ENCODE measurements at regions not wholly inside any gene's neighbourhood (a gene's known extent, or its start where the extent isn't known, plus 50 kb on each side); places are given as distances from the start of the nearest gene placed in this dataset.

- H3K9me3 ChIP-seq: no peaks in the 10 kb centered on the region
- 50% methylated on average over 3 of the region's 3 CpGs for WGBS (ENCODE audit: insufficient coverage)
- peaks cover 0 to 4% (median 2%) of the 10 kb centered on the region in 3 donors for H3K9me3 Mint-ChIP-seq
Observed at GRCh38 chr10:56508562-56508961, 147.5 kb upstream of the ZWINT start.

GRCh38 chr10:56507033-56507432 is 146.0 kb upstream of the ZWINT start:
- H3K4me1 Mint-ChIP-seq: no peaks in the 10 kb centered on the region
- Histone ChIP-seq H3K27me3 (replicated peaks in 1 of 2; ENCODE audit: control insufficient read depth in 2 of 2, extremely low read depth in 1 of 2, insufficient read depth in 2 of 2, low read length in 1 of 2) (no peaks in the 10 kb centered on the region), H3K36me3 (ENCODE audit: control insufficient read depth in 2 of 2, extremely low read depth in 1 of 2, insufficient read depth in 1 of 2, low read length in 1 of 2) (no peaks in the 10 kb centered on the region), H3K9me3 (no peaks in the 10 kb centered on the region), H3K27ac (ENCODE audit: low read length) (no peak overlapping the region), H3K4me1 (ENCODE audit: control insufficient read depth in 1 of 2, extremely low read depth in 1 of 2, insufficient read depth in 2 of 2, low read length in 2 of 2) (no peaks in the 10 kb centered on the region), H3K4me3 (ENCODE audit: control insufficient read depth in 1 of 2, extremely low read depth in 1 of 2, low read length in 1 of 2) (no peak overlapping the region)
- peaks cover 0 to 10% (median 4%) of the 10 kb centered on the region in 3 donors for H3K9me3 Mint-ChIP-seq
- 67% methylated on average over 1 of the region's 3 CpGs for WGBS (ENCODE audit: insufficient coverage)
- no peak overlapping the region for H3K27ac Mint-ChIP-seq
- no peaks in the 10 kb centered on the region for H3K27me3 Mint-ChIP-seq
- H3K36me3 Mint-ChIP-seq: no peaks in the 10 kb centered on the region
- ChIA-PET POLR2A (no interaction called here), CTCF (no interaction called here)
- H3K4me3 Mint-ChIP-seq: no peak overlapping the region
- ATAC-seq (replicated peaks in 1 of 4) (no peak), DNase-seq (no peak)

More at GRCh38 chr10:56508562-56508961, 147.5 kb upstream of the ZWINT start:
- Histone ChIP-seq H3K4me1 (ENCODE audit: control insufficient read depth in 1 of 2, extremely low read depth in 1 of 2, insufficient read depth in 2 of 2, low read length in 2 of 2) (no peaks in the 10 kb centered on the region), H3K4me3 (ENCODE audit: control insufficient read depth in 1 of 2, extremely low read depth in 1 of 2, low read length in 1 of 2) (no peak overlapping the region), H3K36me3 (ENCODE audit: control insufficient read depth in 2 of 2, extremely low read depth in 1 of 2, insufficient read depth in 1 of 2, low read length in 1 of 2) (no peaks in the 10 kb centered on the region), H3K27me3 (replicated peaks in 1 of 2; ENCODE audit: control insufficient read depth in 2 of 2, extremely low read depth in 1 of 2, insufficient read depth in 2 of 2, low read length in 1 of 2) (no peaks in the 10 kb centered on the region), H3K27ac (ENCODE audit: low read length) (no peak overlapping the region)
- Mint-ChIP-seq H3K4me3 (no peak overlapping the region), H3K27me3 (no peaks in the 10 kb centered on the region), H3K36me3 (no peaks in the 10 kb centered on the region), H3K4me1 (no peaks in the 10 kb centered on the region), H3K27ac (no peak overlapping the region)
- ATAC-seq (replicated peaks in 1 of 4): no peak
- no peak for DNase-seq
- POLR2A ChIA-PET: no interaction called here
- CTCF ChIA-PET: no interaction called here

DNA sequence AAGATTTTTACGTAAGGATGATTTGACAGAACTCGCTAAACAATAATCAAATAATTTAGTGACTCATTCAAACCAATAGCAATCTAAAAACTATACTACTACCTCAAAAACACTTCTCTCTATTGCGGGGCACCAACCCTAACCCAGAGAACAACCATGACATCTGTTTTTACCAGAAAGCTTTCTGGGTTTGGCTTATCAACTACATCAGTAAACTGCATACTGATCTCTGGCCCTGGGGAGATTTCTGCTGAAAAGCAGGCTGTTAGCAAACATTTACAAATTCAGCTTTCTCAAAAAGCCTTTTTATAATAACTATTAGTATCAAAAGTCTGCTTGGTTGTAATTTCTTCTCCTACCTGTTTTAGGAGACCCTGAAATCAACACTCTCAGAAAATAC is 144.5 kb upstream of the ZWINT start:
- no peak for DNase-seq
- no peak for ATAC-seq (replicated peaks in 1 of 4)
- Mint-ChIP-seq H3K9me3 (peaks cover 0 to 10% (median 4%) of the 10 kb centered on the region in 3 donors), H3K4me1 (no peaks in the 10 kb centered on the region), H3K27me3 (no peaks in the 10 kb centered on the region), H3K36me3 (no peaks in the 10 kb centered on the region), H3K27ac (no peak overlapping the region), H3K4me3 (no peak overlapping the region)
- no peaks in the 10 kb centered on the region for H3K9me3 ChIP-seq
- no peaks in the 10 kb centered on the region for H3K36me3 ChIP-seq (ENCODE audit: control insufficient read depth in 2 of 2, extremely low read depth in 1 of 2, insufficient read depth in 1 of 2, low read length in 1 of 2)
- H3K27me3 ChIP-seq (replicated peaks in 1 of 2; ENCODE audit: control insufficient read depth in 2 of 2, extremely low read depth in 1 of 2, insufficient read depth in 2 of 2, low read length in 1 of 2): no peaks in the 10 kb centered on the region
- ChIA-PET POLR2A (no interaction called here), CTCF (no interaction called here)
- no peak overlapping the region for H3K4me3 ChIP-seq (ENCODE audit: control insufficient read depth in 1 of 2, extremely low read depth in 1 of 2, low read length in 1 of 2)
- no peak overlapping the region for H3K27ac ChIP-seq (ENCODE audit: low read length)
- no peaks in the 10 kb centered on the region for H3K4me1 ChIP-seq (ENCODE audit: control insufficient read depth in 1 of 2, extremely low read depth in 1 of 2, insufficient read depth in 2 of 2, low read length in 2 of 2)
- 86% methylated on average over 1 of the region's 3 CpGs for WGBS (ENCODE audit: insufficient coverage)

DNA sequence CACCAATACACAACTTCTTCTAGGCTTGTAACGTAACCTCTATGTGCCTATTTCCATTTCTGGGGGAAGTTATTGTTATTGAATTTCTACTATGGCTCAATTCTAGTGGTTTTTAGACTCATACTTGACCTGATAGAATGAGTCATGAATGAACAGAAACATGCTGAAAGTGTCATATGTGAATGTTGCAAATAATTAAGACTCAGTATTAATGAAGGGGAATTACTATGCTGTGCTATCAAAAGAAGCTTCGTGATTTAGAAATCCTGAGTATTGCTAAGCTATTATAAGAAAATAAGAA is 135.1 kb upstream of the ZWINT start:
- Histone ChIP-seq H3K27me3 (replicated peaks in 1 of 2; ENCODE audit: control insufficient read depth in 2 of 2, extremely low read depth in 1 of 2, insufficient read depth in 2 of 2, low read length in 1 of 2) (no peaks in the 10 kb centered on the region), H3K27ac (ENCODE audit: low read length) (no peak overlapping the region), H3K4me3 (ENCODE audit: control insufficient read depth in 1 of 2, extremely low read depth in 1 of 2, low read length in 1 of 2) (no peak overlapping the region), H3K36me3 (ENCODE audit: control insufficient read depth in 2 of 2, extremely low read depth in 1 of 2, insufficient read depth in 1 of 2, low read length in 1 of 2) (no peaks in the 10 kb centered on the region), H3K4me1 (ENCODE audit: control insufficient read depth in 1 of 2, extremely low read depth in 1 of 2, insufficient read depth in 2 of 2, low read length in 2 of 2) (no peaks in the 10 kb centered on the region), H3K9me3 (peaks cover 2% of the 10 kb centered on the region)
- Mint-ChIP-seq H3K27ac (no peak overlapping the region), H3K9me3 (peaks cover 4 to 20% (median 11%) of the 10 kb centered on the region in 3 donors), H3K4me3 (no peak overlapping the region), H3K4me1 (no peaks in the 10 kb centered on the region), H3K27me3 (no peaks in the 10 kb centered on the region), H3K36me3 (no peaks in the 10 kb centered on the region)
- POLR2A ChIA-PET: no interaction called here
- no peak for ATAC-seq (replicated peaks in 1 of 4)
- WGBS (ENCODE audit: insufficient coverage): no CpG with 5 or more reads among the region's 2 CpGs
- no peak for DNase-seq
- CTCF ChIA-PET: no interaction called here

GRCh38 chr10:56487746-56488145 is 126.7 kb upstream of the ZWINT start:
- Mint-ChIP-seq H3K4me3 (no peak overlapping the region), H3K4me1 (no peaks in the 10 kb centered on the region), H3K27me3 (no peaks in the 10 kb centered on the region), H3K9me3 (peaks cover 0 to 12% (median 6%) of the 10 kb centered on the region in 3 donors), H3K36me3 (no peaks in the 10 kb centered on the region), H3K27ac (no peak overlapping the region)
- POLR2A ChIA-PET: no interaction called here
- WGBS (ENCODE audit: insufficient coverage): 80% methylated on average over 1 of the region's 3 CpGs
- Histone ChIP-seq H3K4me3 (ENCODE audit: control insufficient read depth in 1 of 2, extremely low read depth in 1 of 2, low read length in 1 of 2) (no peak overlapping the region), H3K36me3 (ENCODE audit: control insufficient read depth in 2 of 2, extremely low read depth in 1 of 2, insufficient read depth in 1 of 2, low read length in 1 of 2) (no peaks in the 10 kb centered on the region), H3K9me3 (no peaks in the 10 kb centered on the region), H3K4me1 (ENCODE audit: control insufficient read depth in 1 of 2, extremely low read depth in 1 of 2, insufficient read depth in 2 of 2, low read length in 2 of 2) (no peaks in the 10 kb centered on the region), H3K27me3 (replicated peaks in 1 of 2; ENCODE audit: control insufficient read depth in 2 of 2, extremely low read depth in 1 of 2, insufficient read depth in 2 of 2, low read length in 1 of 2) (no peaks in the 10 kb centered on the region), H3K27ac (ENCODE audit: low read length) (no peak overlapping the region)
- DNase-seq: no peak
- no peak for ATAC-seq (replicated peaks in 1 of 4)
- CTCF ChIA-PET: no interaction called here

GRCh38 chr10:56481521-56482091 is 120.5 kb upstream of the ZWINT start:
- POLR2A ChIA-PET: no interaction called here
- WGBS (ENCODE audit: insufficient coverage): no CpG with 5 or more reads among the region's 3 CpGs
- no peak overlapping the region for H3K27ac Mint-ChIP-seq

GRCh38 chr10:56472978-56473377 is 111.9 kb upstream of the ZWINT start:
- no peaks in the 10 kb centered on the region for H3K27me3 Mint-ChIP-seq
- H3K27ac Mint-ChIP-seq: no peak overlapping the region
- ATAC-seq (replicated peaks in 1 of 4) (no peak), DNase-seq (no peak)
- Histone ChIP-seq H3K4me1 (ENCODE audit: control insufficient read depth in 1 of 2, extremely low read depth in 1 of 2, insufficient read depth in 2 of 2, low read length in 2 of 2) (no peaks in the 10 kb centered on the region), H3K27me3 (replicated peaks in 1 of 2; ENCODE audit: control insufficient read depth in 2 of 2, extremely low read depth in 1 of 2, insufficient read depth in 2 of 2, low read length in 1 of 2) (no peaks in the 10 kb centered on the region), H3K27ac (ENCODE audit: low read length) (no peak overlapping the region), H3K4me3 (ENCODE audit: control insufficient read depth in 1 of 2, extremely low read depth in 1 of 2, low read length in 1 of 2) (no peak overlapping the region), H3K9me3 (no peaks in the 10 kb centered on the region), H3K36me3 (ENCODE audit: control insufficient read depth in 2 of 2, extremely low read depth in 1 of 2, insufficient read depth in 1 of 2, low read length in 1 of 2) (no peaks in the 10 kb centered on the region)
- WGBS (ENCODE audit: insufficient coverage): 67% methylated on average over 1 of the region's 2 CpGs
- no peaks in the 10 kb centered on the region for H3K4me1 Mint-ChIP-seq
- ChIA-PET CTCF (no interaction called here), POLR2A (no interaction called here)
- H3K4me3 Mint-ChIP-seq: no peak overlapping the region
- no peaks in the 10 kb centered on the region for H3K36me3 Mint-ChIP-seq
- H3K9me3 Mint-ChIP-seq: peaks cover 3 to 4% (median 4%) of the 10 kb centered on the region in 3 donors

More at GRCh38 chr10:56481521-56482091, 120.5 kb upstream of the ZWINT start:
- Histone ChIP-seq H3K27ac (ENCODE audit: low read length) (no peak overlapping the region), H3K27me3 (replicated peaks in 1 of 2; ENCODE audit: control insufficient read depth in 2 of 2, extremely low read depth in 1 of 2, insufficient read depth in 2 of 2, low read length in 1 of 2) (no peaks in the 10 kb centered on the region), H3K4me3 (ENCODE audit: control insufficient read depth in 1 of 2, extremely low read depth in 1 of 2, low read length in 1 of 2) (no peak overlapping the region), H3K9me3 (no peaks in the 10 kb centered on the region), H3K36me3 (ENCODE audit: control insufficient read depth in 2 of 2, extremely low read depth in 1 of 2, insufficient read depth in 1 of 2, low read length in 1 of 2) (no peaks in the 10 kb centered on the region), H3K4me1 (ENCODE audit: control insufficient read depth in 1 of 2, extremely low read depth in 1 of 2, insufficient read depth in 2 of 2, low read length in 2 of 2) (no peaks in the 10 kb centered on the region)
- Mint-ChIP-seq H3K9me3 (peaks cover 4 to 8% (median 5%) of the 10 kb centered on the region in 3 donors), H3K4me1 (no peaks in the 10 kb centered on the region), H3K36me3 (no peaks in the 10 kb centered on the region), H3K4me3 (no peak overlapping the region), H3K27me3 (no peaks in the 10 kb centered on the region)
- ATAC-seq (replicated peaks in 1 of 4): no peak
- no peak for DNase-seq
- CTCF ChIA-PET: no interaction called here

Data from T-cell (primary cell).